Fibroblast of lung (primary cell): ENCODE measurements at regions not wholly inside any gene's neighbourhood (a gene's known extent, or its start where the extent isn't known, plus 50 kb on each side); places are given as distances from the start of the nearest gene placed in this dataset.

ENCODE experiments used
- CTCF ChIP-seq, 2 donors: IDR thresholded peaks in 1 of 2; conservative IDR thresholded peaks in 1 of 2; 1 replicate in 1 of 2; 2 replicates in 1 of 2; pipeline ENCODE4 v1.5.1; 2011 to 2012; ENCODE audit warnings: low read length in 2 of 2, control low read depth in 1 of 2, inconsistent platforms in 1 of 2, low read depth in 1 of 2, mild to moderate bottlenecking in 1 of 2
- EZH2 ChIP-seq: IDR thresholded peaks from 2 replicates; pipeline ENCODE4 v1.5.1; 2012; ENCODE audit warnings: low read length, control low read depth, mild to moderate bottlenecking; ENCODE audit errors: missing control alignments

- TF ChIP-seq CTCF (conservative IDR thresholded peaks at IDR 0.05 in 1 of 2, IDR thresholded peaks at IDR 0.05 in 1 of 2; ENCODE audit: low read depth in 1 of 2, low read length in 2 of 2) (no peak), EZH2 (no peak)
These were observed 102.1 kb upstream of the PAPPA start for GRCh38 chr9:116051528-116051927.
